ENCODE measurements at regions not wholly inside any gene's neighbourhood (a gene's known extent, or its start where the extent isn't known, plus 50 kb on each side); places are given as distances from the start of the nearest gene placed in this dataset.

DNA sequence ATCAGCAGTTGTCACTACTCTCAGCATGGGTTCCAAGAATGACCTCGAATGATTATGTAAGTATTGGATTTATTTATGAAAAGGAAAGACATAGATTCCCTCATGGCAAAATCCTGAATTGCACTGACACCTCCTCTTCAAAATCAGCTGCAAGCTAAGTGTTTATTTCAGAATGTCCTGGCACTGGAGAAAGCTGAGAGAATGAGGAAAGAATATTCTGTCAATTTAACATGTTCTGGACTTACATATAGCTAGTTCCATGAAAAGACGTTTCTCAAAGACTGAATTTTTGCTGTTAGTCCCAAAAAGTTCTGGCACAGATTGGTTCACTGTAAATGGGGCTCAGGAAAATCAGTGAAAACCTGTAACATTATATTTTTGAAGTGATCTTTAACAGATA, 120.3 kb downstream of the NREP start:
- TF ChIP-seq EZH2 (IDR thresholded peaks at IDR 0.05; ENCODE audit: insufficient read depth, low read length) = no peak
- TF ChIP-seq, protein P1, sequence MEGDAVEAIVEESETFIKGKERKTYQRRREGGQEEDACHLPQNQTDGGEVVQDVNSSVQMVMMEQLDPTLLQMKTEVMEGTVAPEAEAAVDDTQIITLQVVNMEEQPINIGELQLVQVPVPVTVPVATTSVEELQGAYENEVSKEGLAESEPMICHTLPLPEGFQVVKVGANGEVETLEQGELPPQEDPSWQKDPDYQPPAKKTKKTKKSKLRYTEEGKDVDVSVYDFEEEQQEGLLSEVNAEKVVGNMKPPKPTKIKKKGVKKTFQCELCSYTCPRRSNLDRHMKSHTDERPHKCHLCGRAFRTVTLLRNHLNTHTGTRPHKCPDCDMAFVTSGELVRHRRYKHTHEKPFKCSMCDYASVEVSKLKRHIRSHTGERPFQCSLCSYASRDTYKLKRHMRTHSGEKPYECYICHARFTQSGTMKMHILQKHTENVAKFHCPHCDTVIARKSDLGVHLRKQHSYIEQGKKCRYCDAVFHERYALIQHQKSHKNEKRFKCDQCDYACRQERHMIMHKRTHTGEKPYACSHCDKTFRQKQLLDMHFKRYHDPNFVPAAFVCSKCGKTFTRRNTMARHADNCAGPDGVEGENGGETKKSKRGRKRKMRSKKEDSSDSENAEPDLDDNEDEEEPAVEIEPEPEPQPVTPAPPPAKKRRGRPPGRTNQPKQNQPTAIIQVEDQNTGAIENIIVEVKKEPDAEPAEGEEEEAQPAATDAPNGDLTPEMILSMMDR (IDR thresholded peaks at IDR 0.05; ENCODE audit: insufficient read depth, low read depth, low read length) = no peak
